ENCODE measurements at regions not wholly inside any gene's neighbourhood (a gene's known extent, or its start where the extent isn't known, plus 50 kb on each side); places are given as distances from the start of the nearest gene placed in this dataset.

DNA sequence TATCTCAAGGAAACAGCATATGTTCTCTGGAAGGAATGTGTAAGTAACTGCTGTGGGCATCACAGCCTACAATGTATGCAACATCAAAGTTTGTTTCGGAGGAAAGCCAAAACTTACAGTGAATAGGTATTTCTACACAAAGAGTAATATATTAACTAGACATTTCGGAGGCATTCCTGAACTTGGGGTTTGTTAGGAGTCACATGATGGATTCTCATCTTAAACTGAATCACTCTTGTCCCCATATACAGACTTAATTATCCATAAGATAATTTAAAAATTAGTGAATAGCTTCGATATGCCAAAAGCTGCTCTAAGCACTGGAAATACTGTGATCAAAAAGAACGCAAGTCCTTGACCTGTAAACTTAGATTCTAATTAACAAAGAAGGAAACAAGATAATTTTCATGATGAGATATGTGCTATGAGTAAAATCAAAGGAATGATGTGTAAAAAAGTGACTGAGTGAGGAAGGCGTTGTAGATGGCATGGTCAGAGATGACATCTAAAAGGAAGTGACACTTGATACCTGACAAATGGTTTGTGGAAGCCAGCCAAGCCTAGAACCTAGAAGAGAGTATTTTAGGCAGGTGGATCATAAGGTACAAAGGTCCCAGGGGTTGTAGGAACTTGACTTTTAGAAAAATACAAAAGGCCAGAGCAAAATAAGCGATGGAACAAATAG is 273.1 kb downstream of the MRPL39 start:
- no peak overlapping the region for H3K27ac ChIP-seq
- TF ChIP-seq POLR2AphosphoS5 (IDR thresholded peaks at IDR 0.05; ENCODE audit: borderline replicate concordance, low read depth, low read length) (no peak), FOXP2 (optimal IDR thresholded peaks at IDR 0.05; ENCODE audit: control extremely low read depth, extremely low read length, insufficient read depth) (no peak), EZH2 (IDR thresholded peaks at IDR 0.05) (no peak)
- no peak overlapping the region for H3K9ac ChIP-seq (ENCODE audit: insufficient read length)
- no peaks in the 10 kb centered on the region for H3K36me3 ChIP-seq (ENCODE audit: insufficient read depth, low read length)
- DNase-seq (ENCODE audit: low read depth, low spot score) = no peak
- H3K9me3 ChIP-seq (ENCODE audit: low read depth, low read length) = no peaks in the 10 kb centered on the region
- H3K4me3 ChIP-seq = no peak overlapping the region

DNA sequence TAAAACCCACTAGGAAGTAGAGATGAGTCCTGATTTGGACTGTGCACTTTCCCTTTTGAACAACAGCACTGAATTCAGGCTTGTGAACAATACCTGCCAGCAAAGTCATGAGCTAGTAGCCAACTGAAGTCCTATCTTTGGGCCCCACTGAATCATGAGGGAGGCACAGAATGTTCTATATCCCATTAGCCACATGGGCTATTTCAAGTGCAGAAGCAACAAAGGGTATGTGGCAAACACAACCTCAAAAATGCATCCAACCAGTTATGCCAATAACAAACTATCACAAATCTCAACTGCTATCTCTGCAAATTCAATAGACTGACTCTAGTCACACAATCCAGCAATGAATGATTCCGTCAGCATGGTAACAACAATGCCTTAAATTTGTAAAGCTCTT is 276.0 kb downstream of the MRPL39 start:
- no peak overlapping the region for H3K9ac ChIP-seq (ENCODE audit: insufficient read length)
- no peak overlapping the region for H3K27ac ChIP-seq
- no peaks in the 10 kb centered on the region for H3K36me3 ChIP-seq (ENCODE audit: insufficient read depth, low read length)
- H3K9me3 ChIP-seq (ENCODE audit: low read depth, low read length) = no peaks in the 10 kb centered on the region
- no peak overlapping the region for H3K4me3 ChIP-seq
- TF ChIP-seq FOXP2 (optimal IDR thresholded peaks at IDR 0.05; ENCODE audit: control extremely low read depth, extremely low read length, insufficient read depth) = no peak
- TF ChIP-seq EZH2 (IDR thresholded peaks at IDR 0.05) = no peak
- no peak for TF ChIP-seq POLR2AphosphoS5 (IDR thresholded peaks at IDR 0.05; ENCODE audit: borderline replicate concordance, low read depth, low read length)
- no peak for DNase-seq (ENCODE audit: low read depth, low spot score)

DNA sequence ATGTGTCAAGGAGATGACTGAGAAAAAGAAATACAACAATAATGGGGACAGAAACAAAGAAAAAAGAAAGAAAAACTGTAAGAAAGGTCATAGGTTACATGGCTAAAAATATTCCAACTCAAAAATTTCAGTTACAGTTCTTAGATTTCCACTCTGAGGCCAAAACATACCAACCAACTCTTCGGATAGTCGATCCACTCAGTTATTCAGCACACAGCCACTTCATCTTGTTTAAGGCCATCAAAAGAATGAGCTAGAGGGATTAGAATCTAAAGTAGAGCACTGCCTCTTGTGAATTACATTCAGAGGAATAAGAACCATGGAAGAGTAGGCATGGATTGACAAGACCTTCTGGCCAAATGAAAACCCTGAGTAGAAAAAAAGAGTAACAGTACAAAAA is 277.0 kb downstream of the MRPL39 start:
- no peak for TF ChIP-seq FOXP2 (optimal IDR thresholded peaks at IDR 0.05; ENCODE audit: control extremely low read depth, extremely low read length, insufficient read depth)
- TF ChIP-seq POLR2AphosphoS5 (IDR thresholded peaks at IDR 0.05; ENCODE audit: borderline replicate concordance, low read depth, low read length) = no peak
- no peak for TF ChIP-seq EZH2 (IDR thresholded peaks at IDR 0.05)
- DNase-seq (ENCODE audit: low read depth, low spot score) = no peak
- no peaks in the 10 kb centered on the region for H3K9me3 ChIP-seq (ENCODE audit: low read depth, low read length)
- H3K27ac ChIP-seq = no peak overlapping the region
- no peak overlapping the region for H3K4me3 ChIP-seq
- no peak overlapping the region for H3K9ac ChIP-seq (ENCODE audit: insufficient read length)
- H3K36me3 ChIP-seq (ENCODE audit: insufficient read depth, low read length) = no peaks in the 10 kb centered on the region

DNA sequence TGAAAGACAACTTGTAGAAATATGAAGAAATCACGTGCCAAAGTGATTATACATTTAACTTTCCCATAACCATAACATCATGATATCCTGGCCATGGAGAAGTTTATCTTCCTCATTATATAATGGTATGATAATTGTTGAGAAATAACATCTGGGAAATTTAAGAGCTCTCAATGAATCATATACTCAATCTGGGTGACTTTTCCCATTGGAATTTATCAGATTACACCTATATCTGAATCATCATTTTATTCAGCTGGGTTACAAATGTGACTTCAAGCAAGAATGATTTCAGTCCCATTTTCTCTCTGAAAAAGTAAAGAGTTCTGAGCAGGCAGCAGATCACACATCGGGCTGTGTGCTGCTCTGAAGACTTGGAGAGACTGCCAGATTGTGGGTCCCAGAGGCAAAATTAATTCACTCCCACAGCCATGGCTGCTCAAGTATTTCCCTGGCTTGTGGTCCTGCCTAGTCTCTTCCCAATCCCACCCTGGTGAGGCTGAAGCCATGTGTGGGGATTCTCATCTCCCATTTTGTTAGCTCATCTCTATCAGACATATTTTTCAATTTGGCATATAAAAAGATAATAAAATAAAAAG is 278.0 kb downstream of the MRPL39 start:
- Histone ChIP-seq H3K9ac (ENCODE audit: insufficient read length) (no peak overlapping the region), H3K4me3 (no peak overlapping the region), H3K9me3 (ENCODE audit: low read depth, low read length) (no peaks in the 10 kb centered on the region), H3K36me3 (ENCODE audit: insufficient read depth, low read length) (no peaks in the 10 kb centered on the region), H3K27ac (no peak overlapping the region)
- DNase-seq (ENCODE audit: low read depth, low spot score) = no peak
- no peak for TF ChIP-seq FOXP2 (optimal IDR thresholded peaks at IDR 0.05; ENCODE audit: control extremely low read depth, extremely low read length, insufficient read depth)
- no peak for TF ChIP-seq POLR2AphosphoS5 (IDR thresholded peaks at IDR 0.05; ENCODE audit: borderline replicate concordance, low read depth, low read length)
- TF ChIP-seq EZH2 (IDR thresholded peaks at IDR 0.05) = no peak

DNA sequence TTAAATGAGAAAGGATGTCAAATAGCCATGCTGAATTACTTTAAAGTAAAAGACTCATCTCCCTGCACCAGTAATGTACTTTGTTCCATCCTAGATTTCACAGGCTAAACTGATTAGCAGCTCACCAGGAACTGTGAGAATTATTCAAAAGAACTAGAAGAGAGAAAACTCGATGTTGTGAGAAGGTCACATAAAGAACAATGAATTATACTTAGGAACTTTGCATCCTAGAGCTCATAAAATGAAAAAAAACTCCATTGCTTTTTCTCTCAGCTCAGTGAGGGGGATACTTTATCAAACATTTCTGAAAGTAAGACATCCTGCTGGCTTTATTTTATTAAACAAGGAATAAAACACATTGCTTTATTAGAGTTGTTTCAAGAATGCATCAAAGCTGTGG is 278.5 kb downstream of the MRPL39 start:
- TF ChIP-seq EZH2 (IDR thresholded peaks at IDR 0.05) (no peak), FOXP2 (optimal IDR thresholded peaks at IDR 0.05; ENCODE audit: control extremely low read depth, extremely low read length, insufficient read depth) (no peak), POLR2AphosphoS5 (IDR thresholded peaks at IDR 0.05; ENCODE audit: borderline replicate concordance, low read depth, low read length) (no peak)
- Histone ChIP-seq H3K27ac (peak overlapping the region; percentile 56; the same call in 1 of the 2 replicates), H3K4me3 (no peak overlapping the region), H3K9ac (ENCODE audit: insufficient read length) (no peak overlapping the region), H3K36me3 (ENCODE audit: insufficient read depth, low read length) (no peaks in the 10 kb centered on the region), H3K9me3 (ENCODE audit: low read depth, low read length) (no peaks in the 10 kb centered on the region)
- DNase-seq (ENCODE audit: low read depth, low spot score) = no peak

DNA sequence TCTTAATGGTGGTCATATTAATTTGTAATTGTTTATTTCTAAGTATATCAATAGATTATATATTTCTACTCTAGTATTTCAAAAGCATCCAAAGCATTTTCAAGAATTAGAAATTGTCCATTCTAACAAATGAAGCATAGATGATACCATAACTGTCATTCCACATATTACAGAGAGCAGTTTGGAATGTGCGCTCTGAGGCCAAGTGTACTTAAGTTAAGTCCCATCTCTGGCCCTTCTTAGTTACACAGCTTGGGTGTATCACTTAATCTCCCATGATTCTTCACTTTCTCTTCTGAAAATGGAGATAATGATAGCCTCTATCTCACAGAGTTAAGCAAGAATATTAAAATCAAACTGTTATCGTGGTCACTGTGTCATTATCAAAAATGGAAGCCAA is 281.1 kb downstream of the MRPL39 start:
- no peak overlapping the region for H3K27ac ChIP-seq
- H3K9ac ChIP-seq (ENCODE audit: insufficient read length) = no peak overlapping the region
- DNase-seq (ENCODE audit: low read depth, low spot score) = no peak
- TF ChIP-seq EZH2 (IDR thresholded peaks at IDR 0.05) (no peak), FOXP2 (optimal IDR thresholded peaks at IDR 0.05; ENCODE audit: control extremely low read depth, extremely low read length, insufficient read depth) (no peak), POLR2AphosphoS5 (IDR thresholded peaks at IDR 0.05; ENCODE audit: borderline replicate concordance, low read depth, low read length) (no peak)
- no peak overlapping the region for H3K4me3 ChIP-seq
- H3K9me3 ChIP-seq (ENCODE audit: low read depth, low read length) = no peaks in the 10 kb centered on the region
- no peaks in the 10 kb centered on the region for H3K36me3 ChIP-seq (ENCODE audit: insufficient read depth, low read length)

DNA sequence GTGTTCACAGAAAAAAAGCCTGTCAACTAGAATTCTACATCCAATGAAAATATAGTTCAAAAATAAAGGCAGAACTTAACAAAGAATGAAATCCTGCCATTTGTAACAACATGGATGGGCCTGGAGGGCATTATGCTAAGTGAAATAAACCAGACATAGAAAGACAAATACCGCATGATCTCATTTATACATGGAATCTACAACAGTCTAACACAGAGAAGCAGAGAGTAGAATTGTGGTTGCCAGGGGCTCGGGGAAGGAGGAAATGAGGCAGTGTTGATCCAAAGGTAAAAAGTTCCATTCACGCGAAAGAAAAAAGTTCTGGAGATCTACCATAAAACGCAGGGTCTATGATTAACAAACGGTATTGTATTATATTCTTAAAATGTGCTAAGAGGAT is 282.6 kb downstream of the MRPL39 start:
- peak; percentile 57 for DNase-seq (ENCODE audit: low read depth, low spot score)
- peak overlapping the region; percentile 55; the same call in 1 of the 2 replicates for H3K27ac ChIP-seq
- no peaks in the 10 kb centered on the region for H3K9me3 ChIP-seq (ENCODE audit: low read depth, low read length)
- TF ChIP-seq EZH2 (IDR thresholded peaks at IDR 0.05) (no peak), FOXP2 (optimal IDR thresholded peaks at IDR 0.05; ENCODE audit: control extremely low read depth, extremely low read length, insufficient read depth) (no peak), POLR2AphosphoS5 (IDR thresholded peaks at IDR 0.05; ENCODE audit: borderline replicate concordance, low read depth, low read length) (no peak)
- 0 out of 2 replicates have a peak overlapping the region, but pooled peaks have one; percentile 11 for H3K4me3 ChIP-seq
- H3K9ac ChIP-seq (ENCODE audit: insufficient read length) = no peak overlapping the region
- no peaks in the 10 kb centered on the region for H3K36me3 ChIP-seq (ENCODE audit: insufficient read depth, low read length)

DNA sequence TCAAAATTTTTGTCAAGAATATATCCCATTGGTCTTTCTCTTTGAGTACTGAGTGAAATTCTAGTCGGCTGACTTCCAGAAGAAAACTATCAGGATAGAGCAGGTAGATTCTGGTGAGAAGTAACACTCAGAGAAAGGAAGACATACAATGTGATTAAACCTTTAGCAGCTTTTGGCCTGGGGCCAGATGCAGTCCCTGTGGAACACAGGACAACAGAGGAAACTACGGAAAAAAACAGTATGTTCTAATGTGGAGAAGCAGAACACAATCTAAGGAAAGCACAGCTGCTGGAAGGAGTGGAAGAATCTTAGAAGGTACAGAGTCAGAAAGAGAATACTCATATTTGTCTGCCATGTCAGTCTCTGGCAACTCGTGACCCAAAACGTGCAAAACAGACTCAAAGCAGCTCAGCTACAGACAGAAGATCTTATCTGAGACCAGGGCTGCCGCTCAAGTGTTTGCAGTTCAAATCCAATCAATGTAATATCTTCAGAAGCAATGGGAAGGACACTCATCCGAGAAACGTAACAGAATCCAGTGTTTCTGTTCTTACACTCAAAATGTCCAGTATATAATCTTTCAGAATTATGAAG is 283.8 kb downstream of the MRPL39 start:
- no peak overlapping the region for H3K4me3 ChIP-seq
- no peak overlapping the region for H3K9ac ChIP-seq (ENCODE audit: insufficient read length)
- no peak overlapping the region for H3K27ac ChIP-seq
- H3K9me3 ChIP-seq (ENCODE audit: low read depth, low read length) = no peaks in the 10 kb centered on the region
- no peak for TF ChIP-seq POLR2AphosphoS5 (IDR thresholded peaks at IDR 0.05; ENCODE audit: borderline replicate concordance, low read depth, low read length)
- no peaks in the 10 kb centered on the region for H3K36me3 ChIP-seq (ENCODE audit: insufficient read depth, low read length)
- no peak for DNase-seq (ENCODE audit: low read depth, low spot score)

Data from SK-N-MC (cell line).